LNCAP (cell line): ENCODE measurements at regions not wholly inside any gene's neighbourhood (a gene's known extent, or its start where the extent isn't known, plus 50 kb on each side); places are given as distances from the start of the nearest gene placed in this dataset.

Experiments used
- TF ChIP-seq, protein P1 (sequence below): fragments of 450-650 bp; IDR thresholded peaks from 2 replicates; pipeline ENCODE4 v1.5.1; 2017; ENCODE audit warnings: mild to moderate bottlenecking

DNA sequence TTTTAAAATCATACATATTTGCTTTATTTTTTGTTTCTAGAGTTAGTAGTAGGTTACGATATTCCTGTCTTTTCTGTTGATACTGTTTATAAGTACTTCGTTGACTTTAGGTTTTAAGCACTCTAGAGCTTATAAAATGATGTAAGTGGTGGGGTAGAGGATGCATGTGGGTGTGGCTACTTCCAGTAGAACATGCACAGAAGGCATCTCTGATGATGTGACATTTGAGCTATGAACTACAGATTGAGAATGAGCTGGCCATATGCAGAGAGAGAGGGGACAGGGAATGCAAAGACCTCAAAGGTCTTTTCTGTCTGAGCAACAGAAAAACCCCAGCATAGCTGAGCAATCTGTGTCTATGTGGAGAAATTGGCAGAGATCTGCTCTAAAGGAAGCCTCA, 233.9 kb upstream of the STAC start:
- TF ChIP-seq, protein P1, sequence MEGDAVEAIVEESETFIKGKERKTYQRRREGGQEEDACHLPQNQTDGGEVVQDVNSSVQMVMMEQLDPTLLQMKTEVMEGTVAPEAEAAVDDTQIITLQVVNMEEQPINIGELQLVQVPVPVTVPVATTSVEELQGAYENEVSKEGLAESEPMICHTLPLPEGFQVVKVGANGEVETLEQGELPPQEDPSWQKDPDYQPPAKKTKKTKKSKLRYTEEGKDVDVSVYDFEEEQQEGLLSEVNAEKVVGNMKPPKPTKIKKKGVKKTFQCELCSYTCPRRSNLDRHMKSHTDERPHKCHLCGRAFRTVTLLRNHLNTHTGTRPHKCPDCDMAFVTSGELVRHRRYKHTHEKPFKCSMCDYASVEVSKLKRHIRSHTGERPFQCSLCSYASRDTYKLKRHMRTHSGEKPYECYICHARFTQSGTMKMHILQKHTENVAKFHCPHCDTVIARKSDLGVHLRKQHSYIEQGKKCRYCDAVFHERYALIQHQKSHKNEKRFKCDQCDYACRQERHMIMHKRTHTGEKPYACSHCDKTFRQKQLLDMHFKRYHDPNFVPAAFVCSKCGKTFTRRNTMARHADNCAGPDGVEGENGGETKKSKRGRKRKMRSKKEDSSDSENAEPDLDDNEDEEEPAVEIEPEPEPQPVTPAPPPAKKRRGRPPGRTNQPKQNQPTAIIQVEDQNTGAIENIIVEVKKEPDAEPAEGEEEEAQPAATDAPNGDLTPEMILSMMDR: no peak

DNA sequence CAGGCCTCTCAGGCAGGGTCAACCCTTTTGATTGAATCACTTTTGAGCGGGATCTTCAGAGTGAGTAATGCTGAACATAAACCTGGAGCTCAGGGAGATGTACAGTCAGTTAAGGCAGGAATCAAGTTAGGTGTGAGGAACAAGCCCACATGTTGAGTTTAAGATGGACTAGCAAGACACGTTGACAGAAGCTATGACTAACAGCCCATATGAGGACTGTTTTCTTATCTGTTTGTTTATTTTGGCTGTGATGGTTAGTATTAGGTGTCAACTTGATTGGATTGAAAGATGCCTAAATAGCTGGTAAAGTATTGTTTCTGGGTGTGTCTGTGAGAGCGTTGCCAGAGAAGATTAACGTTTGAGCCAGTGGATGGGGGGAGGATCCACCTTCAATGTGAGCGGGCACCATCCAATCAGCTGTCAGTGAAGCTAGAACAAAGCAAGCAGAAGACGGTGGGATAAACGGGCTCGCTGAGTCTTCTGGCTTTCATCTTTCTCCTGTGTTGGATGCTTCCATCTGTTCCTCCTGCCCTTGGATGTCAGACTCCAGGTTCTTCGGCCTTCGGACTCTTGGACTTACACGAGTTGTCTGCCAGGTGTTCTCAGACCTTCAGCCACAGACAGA, 232.3 kb upstream of the STAC start:
- TF ChIP-seq, protein P1: no peak

DNA sequence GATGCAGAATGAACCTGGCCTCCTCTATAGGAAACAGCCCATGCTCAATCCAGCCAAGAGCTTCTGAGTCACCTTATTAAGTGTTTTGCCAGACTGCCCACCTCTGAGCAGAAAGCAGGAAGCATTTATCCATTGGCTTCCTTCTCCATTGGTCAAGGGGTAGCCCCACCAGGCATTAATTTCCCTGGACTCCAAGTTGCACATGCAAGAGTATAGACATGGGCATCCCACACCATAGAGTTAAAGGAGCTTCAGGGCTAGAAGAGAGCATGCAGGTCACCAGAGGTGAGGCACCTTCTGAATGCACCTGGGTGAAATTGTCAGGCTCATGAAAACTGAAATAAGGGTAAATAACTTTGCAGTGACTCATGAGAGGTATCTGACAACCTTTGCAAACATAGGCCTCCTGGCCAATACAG, 230.8 kb upstream of the STAC start:
- TF ChIP-seq, protein P1: no peak

DNA sequence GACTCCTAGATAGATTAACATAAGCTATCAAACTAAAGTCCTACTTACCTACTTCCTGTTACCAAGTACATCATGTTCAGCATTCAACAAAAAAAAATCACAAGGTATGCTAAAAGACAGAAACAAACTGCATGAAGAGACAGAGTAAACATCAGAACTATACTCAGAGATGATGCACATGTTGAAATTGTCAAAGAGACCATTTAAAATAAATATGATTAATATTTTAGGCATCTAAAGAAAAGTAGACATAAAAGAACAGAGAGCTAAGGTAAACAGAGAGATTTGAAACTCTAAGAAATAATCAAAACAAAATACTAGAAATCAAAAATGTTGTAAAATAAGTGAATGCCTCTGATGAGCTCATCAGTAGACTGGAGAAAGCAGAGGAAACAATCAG, 224.8 kb upstream of the STAC start:
- TF ChIP-seq, protein P1: no peak

DNA sequence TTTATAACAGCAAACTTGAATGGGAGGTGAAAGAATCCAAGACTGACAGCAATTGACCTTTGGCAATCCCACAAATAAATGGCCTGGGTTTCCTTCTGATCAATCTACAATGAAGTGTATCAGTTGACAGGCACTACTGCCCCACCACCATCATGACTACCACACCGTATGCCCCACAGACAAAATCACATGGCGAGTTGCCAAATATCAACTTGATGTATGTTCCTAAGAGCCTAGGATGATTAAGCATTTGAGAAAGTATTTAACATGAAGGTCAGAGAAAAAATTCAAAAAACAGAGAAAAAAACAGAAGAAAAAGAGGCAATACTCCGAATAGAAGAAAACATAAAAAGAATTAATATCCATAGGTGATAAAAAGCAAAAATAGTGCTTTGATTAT, 215.9 kb upstream of the STAC start:
- TF ChIP-seq, protein P1: no peak

DNA sequence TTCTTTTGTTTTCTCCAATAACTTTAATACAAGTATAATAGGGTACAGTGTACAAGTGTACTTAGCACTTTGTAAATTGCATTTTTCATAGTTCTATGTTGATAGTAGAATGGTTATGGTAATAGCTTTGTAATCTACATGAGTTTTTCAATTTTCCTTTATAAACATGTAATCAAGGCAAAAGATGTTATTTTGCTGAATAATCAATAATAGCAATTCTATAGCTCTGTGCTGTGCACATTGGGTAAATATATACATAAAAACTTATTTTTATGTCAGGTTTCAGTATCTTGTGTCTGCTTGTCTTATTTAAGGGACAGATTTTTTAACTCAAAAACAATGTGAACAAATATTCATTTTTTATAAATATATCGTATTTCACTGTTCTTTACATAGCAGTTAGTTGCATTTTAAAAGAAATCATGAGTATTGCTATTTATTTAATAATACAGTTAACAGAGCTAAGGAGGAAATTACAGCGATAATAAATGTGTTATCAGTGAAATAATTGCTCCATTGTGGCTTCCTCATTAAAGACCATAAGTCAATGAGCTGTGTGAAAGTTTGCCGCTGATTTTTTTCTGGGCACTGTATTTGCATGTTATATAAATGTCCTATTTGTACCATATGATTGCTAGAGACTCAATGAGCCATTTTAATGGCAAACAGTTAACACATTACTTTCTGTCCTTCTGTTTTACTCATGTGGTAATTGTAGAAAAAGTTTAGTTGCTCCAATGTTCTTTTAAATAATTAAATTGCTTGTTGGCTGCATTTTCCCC, 214.6 kb upstream of the STAC start:
- TF ChIP-seq, protein P1: no peak

DNA sequence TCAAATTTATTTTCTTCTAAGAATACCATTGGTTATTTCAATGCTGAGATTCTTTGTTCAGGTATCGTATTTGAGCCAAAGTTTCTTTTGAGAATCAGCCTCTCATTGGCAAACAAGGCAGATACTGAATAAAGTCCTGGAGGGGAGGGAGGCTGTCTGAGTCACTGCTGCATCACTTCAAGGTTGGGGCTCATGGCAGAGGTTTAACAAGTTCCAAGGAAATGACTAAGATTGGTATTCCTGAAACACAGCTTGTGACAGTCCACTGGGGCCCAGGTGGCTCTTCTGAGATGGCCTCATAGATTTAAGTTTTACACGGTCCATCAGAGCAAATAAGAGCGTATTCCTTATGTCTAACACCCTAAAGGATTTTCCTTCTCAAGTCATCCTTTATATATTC, 213.8 kb upstream of the STAC start:
- TF ChIP-seq, protein P1: no peak
